HG02981 (cell line): ENCODE measurements at regions not wholly inside any gene's neighbourhood (a gene's known extent, or its start where the extent isn't known, plus 50 kb on each side); places are given as distances from the start of the nearest gene placed in this dataset.
"Not testable (repeated sequence)": the region's sequence is repeated elsewhere in the genome, so short reads cannot be mapped to it uniquely, and the experiment has no call there.

Source experiments
- ATAC-seq: cut with Tn5 transposase; IDR thresholded peaks from one replicate; pipeline ENCODE4 v1.9.1; 2021; ENCODE audit warnings: mild to moderate bottlenecking, moderate library complexity; ENCODE audit not compliant: unreplicated experiment

DNA sequence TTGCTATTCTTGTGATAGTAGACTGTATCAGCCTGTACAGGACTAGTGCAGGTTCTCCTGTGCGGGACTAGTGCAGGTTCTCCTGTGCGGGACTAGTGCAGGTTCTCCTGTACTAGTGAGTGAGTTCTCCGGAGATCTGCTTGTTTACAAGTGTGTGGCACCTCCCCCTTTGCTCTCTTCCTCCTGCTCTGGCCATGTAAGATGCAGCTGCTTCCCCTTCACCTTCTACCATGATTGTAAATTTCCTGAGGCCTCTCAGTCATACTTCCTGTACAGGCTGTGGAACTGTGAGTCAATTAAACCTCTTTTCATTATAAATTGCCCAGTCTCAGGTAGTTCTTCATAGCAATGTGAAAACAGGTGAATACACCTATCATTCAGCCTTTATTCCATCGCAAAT, 289.6 kb downstream of the TEX29 start:
- no peak for ATAC-seq

DNA sequence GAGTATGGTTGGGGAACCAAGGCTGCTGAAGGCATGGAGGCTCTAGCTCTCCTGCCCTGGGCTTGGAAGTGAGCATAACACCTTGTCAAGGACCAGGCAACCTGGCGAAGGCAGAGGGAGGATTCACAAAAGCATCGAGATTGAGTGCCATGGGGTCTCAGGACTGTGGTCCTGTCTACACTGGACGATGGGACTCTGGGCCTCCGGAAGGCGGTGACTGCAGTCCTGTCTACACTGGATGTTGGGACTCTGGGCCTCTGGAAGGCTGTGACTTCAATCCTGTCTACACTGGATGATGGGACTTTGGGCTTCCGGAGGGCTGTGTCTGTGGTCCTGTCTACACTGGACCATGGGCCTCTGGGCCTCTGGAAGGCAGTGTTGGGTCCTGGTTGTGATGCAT, 290.4 kb downstream of the TEX29 start:
- no peak for ATAC-seq

DNA sequence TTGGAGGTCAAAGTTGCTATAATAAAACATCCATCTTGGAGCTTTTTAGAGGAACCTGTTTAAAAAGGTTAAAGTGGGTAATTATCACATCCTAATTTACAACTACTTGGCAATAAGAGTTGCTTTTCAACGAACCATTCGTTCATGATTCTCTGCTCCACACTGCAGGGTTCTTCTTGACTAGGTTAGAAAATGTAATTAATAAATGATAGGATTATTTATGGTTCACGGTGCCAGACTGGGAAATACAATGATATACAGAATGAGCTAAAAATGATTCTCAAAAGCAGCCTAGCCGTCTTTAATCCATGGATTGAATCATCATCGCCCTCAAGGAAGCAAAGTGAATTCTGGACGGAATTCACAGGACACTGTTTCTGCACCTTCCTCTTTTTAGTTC, 291.2 kb downstream of the TEX29 start:
- ATAC-seq: no peak

DNA sequence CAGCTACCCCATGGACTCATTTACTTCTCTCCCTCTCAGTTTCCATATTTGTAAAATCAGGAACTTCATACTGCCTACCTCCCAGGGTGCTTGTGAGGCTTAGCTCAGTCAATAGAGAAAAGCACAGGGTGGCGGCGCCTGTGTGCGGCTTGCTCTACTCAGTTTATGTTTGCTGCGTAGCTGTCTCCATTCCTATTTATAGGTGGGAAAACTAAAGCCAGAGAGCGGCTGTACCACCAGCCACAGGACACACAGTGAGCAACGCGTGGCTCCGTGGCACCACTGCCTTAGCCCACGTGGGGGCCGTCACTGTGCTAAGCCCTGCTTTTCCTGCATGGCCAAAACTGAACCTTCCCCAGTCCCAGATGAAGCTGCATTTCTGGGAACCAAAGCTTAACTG, 292.4 kb downstream of the TEX29 start:
- no peak for ATAC-seq

DNA sequence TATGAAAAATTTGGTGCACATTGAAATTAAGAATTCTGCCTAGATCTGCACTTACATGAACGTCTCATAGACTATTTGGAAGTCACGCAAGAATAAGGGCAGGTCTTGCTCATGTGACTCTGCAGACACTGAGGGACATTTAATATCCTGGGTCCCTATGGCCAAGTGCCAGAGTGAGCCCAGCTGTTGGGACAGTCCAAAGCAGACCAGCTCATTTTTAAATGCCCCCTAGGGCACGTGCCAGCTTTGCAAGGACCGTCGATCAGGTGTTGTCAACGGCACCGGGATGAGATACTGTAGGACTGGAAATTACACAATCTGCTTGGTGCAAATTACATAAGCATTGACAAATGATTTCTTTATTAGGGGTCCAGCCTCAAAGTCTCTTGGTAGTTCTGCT, 293.6 kb downstream of the TEX29 start:
- no peak for ATAC-seq

DNA sequence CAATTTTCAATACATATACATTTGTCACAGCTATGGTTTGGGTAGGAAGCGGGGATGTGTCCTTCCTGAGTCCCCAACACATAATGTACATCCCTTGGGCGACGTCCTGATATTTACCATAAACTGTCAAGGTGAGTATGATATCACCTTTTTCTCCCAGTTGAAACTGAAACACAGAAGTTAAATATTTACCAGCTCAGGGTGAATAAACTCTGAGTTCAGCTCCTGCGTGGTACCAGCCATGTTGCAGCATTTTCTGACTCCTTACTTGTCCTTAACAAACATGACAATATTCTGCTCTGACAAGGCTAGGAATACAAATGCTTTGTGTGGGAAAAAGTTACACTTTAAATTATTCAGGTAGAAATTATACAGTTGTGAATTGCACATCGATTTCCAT, 294.2 kb downstream of the TEX29 start:
- ATAC-seq: no peak

DNA sequence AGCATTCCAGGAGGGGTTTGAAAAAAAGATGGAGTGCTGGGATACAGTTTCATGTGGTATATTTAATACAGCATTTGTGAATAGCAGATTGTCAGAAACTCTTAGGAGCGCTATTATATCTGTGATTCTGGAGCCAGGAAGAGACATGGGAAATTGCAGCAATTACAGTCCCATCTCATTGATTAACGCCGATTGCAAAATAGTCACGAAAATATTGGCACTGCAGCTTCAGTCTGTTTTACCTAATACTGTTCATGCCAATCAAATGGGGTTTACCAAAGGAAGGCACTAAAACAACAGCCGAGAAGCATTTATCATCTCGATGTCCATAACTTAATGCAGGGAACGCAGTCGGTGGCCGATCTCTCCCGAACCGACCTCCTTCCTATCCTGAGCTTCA, 295.8 kb downstream of the TEX29 start:
- no peak for ATAC-seq

DNA sequence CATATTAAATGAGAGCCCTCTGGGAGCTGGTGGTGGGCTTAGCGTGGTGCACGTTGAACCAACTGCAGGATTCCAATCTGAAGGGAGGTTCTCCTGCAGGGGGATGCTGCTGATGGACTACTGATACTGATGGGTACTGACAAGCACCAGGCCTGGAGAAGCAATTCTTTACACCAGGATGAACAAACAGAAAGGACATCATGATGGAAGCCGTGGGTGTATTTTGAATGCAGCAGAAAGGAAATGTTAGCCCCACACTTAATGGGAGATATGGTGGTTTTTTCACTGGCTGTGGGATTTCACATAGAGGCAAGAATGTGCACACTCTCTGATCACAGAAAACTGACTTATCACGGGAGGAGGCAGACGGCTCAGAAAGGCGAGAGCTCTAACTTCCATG, 299.7 kb downstream of the TEX29 start:
- no peak for ATAC-seq

DNA sequence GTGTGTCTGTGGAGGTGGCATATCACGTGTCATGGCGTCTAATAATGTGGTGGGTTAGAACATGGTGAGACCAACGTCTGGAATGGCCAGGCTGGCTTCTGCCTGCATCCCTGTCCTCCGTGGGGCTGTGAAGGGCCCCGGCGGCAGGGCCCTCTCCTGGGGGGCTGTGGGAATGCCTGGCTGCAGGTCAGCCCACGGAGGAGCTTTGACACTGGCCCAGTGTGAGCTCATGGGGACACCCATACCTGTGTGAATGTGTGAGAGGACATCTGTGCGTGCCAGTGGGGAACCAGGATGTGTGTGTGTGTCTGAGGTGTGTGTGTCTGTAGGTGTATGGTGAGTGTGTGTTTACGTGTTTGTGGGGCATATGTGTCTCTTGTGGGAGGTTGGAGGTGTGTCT, 300.1 kb downstream of the TEX29 start:
- no peak for ATAC-seq

DNA sequence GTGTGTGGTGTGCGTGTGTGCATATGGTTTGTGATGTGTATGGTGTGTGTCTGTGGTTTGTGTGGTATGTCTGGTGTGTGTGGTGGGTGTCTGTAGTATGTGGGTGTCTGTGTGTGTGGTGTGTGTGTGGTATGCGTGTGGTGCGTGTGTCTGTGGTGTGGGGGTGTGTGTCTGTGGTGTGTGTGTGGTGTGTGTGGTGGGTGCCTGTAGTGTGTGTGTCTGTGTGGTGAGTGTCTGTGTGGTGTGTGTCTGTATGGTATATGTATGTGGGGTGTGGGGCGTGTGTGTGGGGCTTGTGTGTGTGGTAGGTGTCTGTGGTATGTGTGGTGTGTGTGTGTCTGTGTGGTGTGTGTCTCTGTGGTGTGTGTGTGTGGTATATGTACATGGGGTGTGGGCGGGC, 300.7 kb downstream of the TEX29 start:
- ATAC-seq: no peak

DNA sequence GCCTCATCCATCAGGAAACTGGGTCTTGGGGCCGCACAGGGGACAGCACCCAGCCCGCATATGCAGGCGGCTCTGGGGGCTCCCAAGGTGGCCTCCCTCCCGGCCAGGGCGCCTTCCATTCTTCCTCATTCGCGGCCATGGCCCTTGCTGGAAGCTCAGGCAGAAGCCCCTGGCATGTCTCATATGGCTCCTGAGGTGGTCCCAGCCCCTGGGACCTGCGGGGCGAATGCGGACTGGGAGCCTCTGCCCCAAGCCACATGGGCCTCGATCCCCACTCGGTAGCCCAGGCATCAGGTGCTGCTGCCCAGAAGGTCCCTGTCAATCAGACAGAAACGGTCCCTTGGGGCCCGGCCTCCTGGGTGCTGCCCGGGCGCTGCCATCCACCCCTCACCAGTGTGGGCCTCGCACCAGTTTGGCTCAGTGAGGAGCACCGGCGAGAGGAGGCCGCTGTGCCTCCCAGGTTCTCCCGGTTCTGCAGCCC, 301.6 kb downstream of the TEX29 start:
- no peak for ATAC-seq

DNA sequence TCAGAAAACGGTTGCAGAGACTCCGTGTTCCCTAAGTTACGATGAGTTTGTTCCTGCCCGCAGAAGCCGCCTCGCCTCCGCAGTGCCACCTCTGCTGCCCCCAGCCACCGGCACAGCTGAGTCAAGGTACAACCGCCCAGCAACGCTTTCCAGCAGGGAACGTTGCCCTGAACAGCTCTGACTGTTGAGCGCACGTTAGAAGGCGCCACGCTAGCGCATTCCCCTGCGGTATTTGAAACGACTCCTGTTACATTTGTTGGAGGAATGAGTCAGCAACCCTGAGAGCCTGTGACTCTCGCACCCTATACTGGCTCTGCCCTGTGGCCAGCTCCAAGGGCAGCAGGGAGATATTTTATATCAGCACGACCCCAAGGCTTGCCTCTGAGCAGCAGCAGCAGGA, 302.8 kb downstream of the TEX29 start:
- ATAC-seq: no peak

DNA sequence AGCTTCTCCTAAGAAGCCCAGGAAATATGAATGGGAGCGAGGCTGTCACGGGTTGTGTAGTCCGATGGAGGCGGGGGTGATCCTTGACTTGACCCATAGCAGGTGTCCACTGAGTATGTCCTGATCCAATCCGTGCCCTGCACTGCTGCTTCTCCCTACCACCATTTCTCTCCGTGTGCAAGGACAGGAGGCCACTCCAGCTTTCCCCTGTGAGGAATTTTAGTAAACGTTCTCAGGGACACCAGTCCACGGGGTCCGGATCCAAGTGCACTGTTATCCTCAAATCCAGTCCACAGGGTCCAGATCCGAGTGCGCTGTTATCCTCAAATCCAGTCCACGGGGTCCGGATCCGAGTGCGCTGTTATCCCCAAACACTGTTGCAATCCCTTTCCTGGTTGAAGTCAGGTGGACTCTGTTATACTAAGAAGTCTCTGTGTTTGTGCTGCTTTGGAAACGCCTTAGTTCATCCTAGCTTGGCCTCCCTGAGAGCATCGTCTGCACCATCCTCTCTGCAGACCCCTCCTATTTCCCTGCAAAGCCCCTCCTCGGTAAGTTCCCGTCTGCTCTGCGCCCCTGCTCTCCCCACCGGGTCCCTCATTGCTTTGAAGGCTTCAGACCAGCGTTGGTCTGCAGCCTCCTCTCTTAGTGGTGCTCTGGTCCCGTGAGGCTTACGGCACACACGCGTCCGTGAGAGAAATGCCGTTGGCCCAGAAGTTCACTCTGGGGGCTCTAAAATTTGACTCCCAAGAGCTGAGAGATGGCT, 303.5 kb downstream of the TEX29 start:
- no peak for ATAC-seq

DNA sequence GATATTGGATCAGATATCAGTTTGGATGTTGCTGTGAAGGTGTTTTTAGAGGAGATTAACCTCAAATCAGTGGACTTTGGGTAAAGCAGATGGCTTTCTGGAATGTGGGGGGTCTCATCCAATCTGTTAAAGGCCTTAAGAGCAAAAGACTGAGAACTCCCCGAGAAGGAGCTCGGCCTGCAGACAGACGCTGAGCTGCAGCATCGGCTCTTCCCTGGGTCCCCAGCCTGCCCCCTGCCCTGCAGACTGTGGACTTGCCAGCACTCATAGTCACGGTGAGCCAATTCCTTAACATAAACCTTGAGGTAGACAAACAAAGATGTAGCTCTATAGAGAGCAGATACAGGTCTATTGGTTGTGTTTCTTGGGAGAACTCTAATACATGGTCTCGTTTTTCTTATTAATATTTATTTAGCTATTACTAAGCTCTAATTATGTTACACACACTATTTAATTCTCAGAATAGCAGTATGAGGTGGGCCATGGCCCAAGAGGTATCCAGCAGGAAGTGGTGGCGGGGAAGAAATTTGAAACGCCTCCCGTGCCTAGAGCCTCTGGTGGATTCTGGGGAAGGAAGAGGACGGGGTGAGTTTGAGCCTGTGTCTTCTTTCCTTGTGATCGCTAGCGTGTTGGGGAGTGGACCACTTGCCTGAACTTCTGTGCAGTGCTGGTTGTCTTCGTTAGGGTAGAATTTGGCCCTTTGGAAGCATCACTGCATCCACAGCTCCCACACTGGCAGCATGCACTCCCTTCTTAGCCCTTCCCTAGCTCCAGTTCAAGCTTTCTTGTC, 305.3 kb downstream of the TEX29 start:
- no peak for ATAC-seq

DNA sequence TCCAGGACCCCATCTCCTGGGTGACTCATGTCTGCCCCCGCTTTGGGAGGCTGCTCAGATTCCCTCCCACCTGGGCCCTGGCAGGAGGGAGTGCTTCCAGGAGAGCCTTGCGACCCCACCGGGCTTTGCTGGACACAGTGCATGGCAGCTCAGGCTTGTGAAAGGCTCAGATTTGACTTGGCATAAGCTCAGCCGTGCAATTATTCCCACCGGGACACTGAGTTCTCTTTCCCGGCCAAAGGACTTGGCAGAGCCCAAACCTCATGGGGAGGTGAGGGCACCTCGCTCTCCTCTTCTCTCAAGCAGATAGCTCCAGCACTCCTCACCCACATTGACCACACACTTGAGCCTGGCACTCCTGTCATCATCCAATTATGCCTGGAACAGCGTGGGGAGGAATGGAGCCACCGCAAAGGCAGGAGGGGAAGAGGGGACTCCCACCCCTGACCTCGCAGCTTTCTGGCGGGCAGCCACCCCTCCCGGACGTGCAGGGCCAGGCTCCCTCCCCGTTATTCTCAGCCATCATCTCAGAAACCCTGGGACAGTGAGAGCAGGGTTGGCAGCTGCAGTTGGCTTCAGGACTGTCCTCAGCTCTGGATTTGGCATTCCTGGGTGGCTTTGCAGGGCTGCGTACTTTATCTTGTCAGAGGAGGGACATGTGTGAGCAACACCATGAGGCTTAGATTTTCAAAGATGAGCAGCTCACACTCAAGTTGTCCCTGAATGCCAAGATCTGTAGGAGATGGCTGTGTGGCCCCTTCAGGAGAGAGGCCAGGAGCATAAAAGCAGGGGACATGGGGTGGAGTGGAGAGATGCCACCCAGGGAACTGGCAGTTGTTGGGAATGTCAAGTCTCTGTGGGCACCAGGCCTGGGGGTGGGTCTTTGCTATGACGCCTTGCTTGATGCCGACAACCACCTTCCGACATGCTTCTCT, 306.2 kb downstream of the TEX29 start:
- no peak for ATAC-seq

DNA sequence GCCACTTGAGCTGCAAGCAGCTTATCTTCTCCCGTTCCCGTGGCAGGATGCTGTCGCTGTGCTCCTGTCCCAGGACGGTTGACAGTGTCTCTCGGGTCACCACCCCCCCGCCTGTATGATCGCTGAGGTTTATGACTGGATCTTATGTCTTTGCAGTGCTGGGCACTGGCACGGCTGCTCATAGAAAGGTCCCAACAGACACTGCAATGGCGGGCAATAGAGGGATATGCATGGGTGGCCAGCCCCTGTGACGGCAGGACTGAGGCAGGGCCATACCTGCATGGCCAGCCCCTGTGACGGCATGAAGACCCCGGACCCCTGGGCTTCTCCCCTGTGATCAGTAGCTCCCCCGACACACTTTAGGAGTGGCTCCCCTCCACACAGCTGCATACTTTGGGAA, 307.2 kb downstream of the TEX29 start:
- no peak for ATAC-seq

DNA sequence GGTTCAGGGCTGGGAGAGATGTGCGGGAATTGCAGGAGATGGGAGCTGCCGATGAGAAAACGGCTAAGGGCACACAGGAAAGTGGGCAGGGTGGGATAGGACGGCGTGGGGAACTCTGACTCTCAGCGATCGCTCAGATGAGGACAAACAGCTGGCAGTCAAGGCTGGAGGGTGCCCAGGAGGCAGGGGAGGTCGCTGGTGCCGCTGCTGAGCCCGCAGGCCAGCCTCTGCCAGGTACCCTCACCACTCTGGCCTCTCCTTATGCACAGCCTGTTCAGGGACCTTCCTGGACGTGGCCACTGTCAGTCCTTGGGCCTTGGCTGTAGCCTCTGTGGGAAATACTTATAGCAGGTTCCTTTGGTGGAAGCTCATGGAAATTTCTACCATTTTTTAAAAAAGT, 308.6 kb downstream of the TEX29 start:
- ATAC-seq: no peak

DNA sequence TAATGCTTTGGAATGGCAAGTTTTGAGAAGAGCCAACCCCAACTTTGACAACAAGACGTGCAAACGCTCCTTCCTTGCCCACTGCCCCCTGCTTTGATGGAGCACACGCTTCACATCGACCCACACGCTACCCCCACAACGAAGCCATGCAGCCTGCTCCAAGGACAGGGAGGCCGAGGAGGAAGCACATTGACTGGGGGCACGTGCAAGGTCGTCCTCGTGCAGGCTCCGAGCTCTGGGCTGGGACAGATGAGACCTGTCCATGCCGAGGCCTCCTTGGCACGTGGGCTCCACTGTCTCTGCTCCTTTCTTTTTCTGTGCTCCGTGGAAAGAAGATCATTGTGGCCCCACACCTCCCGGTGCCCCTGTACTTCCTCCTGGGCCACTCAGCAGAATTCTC, 309.0 kb downstream of the TEX29 start:
- ATAC-seq: no peak

DNA sequence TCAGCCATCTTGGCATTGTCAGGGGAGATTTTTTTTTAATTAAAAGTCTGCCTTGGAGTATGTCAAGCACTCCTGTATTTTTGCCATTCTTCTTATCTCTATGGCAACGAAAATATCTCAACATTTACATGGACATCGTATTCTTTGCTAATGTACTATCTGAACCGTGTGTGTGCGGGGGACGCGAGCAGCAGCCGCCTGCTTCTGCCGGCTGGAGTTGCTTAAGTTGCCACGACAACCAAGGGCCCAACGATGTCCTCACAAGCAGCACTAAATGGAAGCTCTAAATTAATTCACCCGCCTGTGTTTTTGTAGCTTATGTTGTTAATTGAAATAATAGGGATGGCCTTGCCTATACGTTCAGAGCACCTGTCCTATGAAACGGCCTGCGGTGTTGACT, 309.5 kb downstream of the TEX29 start:
- no peak for ATAC-seq

DNA sequence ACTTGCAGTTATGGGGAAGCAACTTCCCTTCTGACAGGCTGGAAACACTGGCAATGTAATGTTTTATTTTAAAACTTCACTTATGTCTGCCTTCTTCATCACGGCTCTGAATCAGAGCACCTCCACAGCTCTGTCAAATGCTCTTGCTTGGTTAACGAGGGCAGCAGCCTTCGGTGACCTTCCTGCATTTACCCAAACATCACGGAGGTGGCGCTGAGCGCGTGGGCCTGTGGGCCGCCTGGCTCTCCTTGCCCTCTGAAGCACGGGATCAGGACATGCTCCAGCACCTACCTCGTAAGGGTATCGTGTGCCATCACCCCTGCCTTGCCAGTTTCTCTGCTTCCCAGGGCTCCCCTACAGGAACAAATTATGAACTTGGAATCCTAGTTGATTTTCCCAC, 310.0 kb downstream of the TEX29 start:
- no peak for ATAC-seq

DNA sequence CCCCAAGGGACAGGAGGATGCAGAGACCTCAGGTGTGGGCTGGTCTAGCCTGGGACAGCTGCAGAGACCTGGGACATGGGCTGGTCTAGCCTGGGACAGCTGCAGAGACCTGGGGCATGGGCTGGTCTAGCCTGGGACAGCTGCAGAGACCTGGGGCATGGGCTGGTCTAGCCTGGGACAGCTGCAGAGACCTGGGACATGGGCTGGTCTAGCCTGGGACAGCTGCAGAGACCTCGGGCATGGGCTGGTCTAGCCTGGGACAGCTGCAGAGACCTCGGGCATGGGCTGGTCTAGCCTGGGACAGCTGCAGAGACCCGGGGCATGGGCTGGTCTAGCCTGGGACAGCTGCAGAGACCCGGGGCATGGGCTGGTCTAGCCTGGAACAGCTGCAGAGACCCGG, 310.8 kb downstream of the TEX29 start:
- not testable (repeated sequence) for ATAC-seq
